Mammary epithelial cell (primary cell): ENCODE measurements at regions not wholly inside any gene's neighbourhood (a gene's known extent, or its start where the extent isn't known, plus 50 kb on each side); places are given as distances from the start of the nearest gene placed in this dataset.

Experiments used
- EZH2 ChIP-seq: IDR thresholded peaks from 2 replicates; pipeline ENCODE4 v1.6.1; 2012; ENCODE audit warnings: low read length, inconsistent platforms, borderline replicate concordance
- TF ChIP-seq, protein P1 (sequence below), 2 donors: IDR thresholded peaks in 1 of 2; conservative IDR thresholded peaks in 1 of 2; 2 replicates each; pipeline ENCODE4 v1.5.1; 2011 to 2012; ENCODE audit warnings: inconsistent platforms in 2 of 2, low read length in 2 of 2, mild to moderate bottlenecking in 2 of 2, control low read depth in 1 of 2, low read depth in 1 of 2; ENCODE audit not compliant: insufficient read depth in 1 of 2; ENCODE audit errors: extremely low read depth in 1 of 2

- TF ChIP-seq, protein P1, sequence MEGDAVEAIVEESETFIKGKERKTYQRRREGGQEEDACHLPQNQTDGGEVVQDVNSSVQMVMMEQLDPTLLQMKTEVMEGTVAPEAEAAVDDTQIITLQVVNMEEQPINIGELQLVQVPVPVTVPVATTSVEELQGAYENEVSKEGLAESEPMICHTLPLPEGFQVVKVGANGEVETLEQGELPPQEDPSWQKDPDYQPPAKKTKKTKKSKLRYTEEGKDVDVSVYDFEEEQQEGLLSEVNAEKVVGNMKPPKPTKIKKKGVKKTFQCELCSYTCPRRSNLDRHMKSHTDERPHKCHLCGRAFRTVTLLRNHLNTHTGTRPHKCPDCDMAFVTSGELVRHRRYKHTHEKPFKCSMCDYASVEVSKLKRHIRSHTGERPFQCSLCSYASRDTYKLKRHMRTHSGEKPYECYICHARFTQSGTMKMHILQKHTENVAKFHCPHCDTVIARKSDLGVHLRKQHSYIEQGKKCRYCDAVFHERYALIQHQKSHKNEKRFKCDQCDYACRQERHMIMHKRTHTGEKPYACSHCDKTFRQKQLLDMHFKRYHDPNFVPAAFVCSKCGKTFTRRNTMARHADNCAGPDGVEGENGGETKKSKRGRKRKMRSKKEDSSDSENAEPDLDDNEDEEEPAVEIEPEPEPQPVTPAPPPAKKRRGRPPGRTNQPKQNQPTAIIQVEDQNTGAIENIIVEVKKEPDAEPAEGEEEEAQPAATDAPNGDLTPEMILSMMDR (conservative IDR thresholded peaks at IDR 0.05 in 1 of 2, IDR thresholded peaks at IDR 0.05 in 1 of 2; ENCODE audit: extremely low read depth in 1 of 2, insufficient read depth in 1 of 2, low read depth in 1 of 2, low read length in 2 of 2), result no peak
- TF ChIP-seq EZH2, result no peak
Observed at GRCh38 chr1:4422504-4423289, 231.7 kb upstream of the AJAP1 start.
